ENCODE measurements at regions not wholly inside any gene's neighbourhood (a gene's known extent, or its start where the extent isn't known, plus 50 kb on each side); places are given as distances from the start of the nearest gene placed in this dataset.

DNA sequence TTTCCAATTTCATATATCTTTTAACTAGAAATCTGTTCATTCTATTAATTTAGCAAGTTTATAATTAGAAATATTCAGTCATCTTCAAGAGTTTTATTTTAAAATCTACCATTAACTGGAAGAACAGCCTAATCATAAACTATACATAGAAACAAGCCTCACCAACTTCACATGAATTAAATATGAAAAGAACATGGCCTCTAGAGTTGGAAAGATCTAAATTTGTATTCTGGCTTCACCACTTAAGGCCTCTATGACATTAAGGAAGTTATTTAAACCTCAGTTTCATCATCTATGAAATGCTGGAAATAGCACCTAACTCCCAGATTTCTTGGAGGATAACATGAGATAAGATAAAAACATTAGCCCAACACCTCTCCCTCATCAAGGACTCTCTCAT, 51.4 kb upstream of the SCN7A start:
- no peak for FAIRE-seq
